IMR-90 (cell line): ENCODE measurements at regions not wholly inside any gene's neighbourhood (a gene's known extent, or its start where the extent isn't known, plus 50 kb on each side); places are given as distances from the start of the nearest gene placed in this dataset.

ENCODE experiments used
- ATAC-seq: fragments of 200-7000 bp; cut with Tn5 transposase; 2 replicates; pipeline ENCODE4 v1.9.1; 2020; ENCODE audit warnings: low read depth, mild to moderate bottlenecking, moderate library complexity
- BruUV-seq: library from RNA; stranded (reverse); fragments of 400-500 nt; replicated peaks from 2 replicates; lab custom pipeline; 2021; lab: Mats Ljungman, UMichigan
- CTCF ChIA-PET: fragments of 300-600 bp; formaldehyde crosslinking; extraction: SDS; loops from one replicate; lab custom pipeline; 2021; ENCODE audit warnings: antibody characterized with exemption; lab: Yijun Ruan, JAX
- POLR2A ChIA-PET: fragments of 300-600 bp; sonication (Branson Sonifier 250); formaldehyde crosslinking; loops from one replicate; lab custom pipeline; 2022; ENCODE audit warnings: antibody characterized with exemption; ENCODE audit not compliant: unreplicated experiment; lab: Charles Lee
- DNase-seq: peaks from one replicate; pipeline ENCODE4 v3.0.0; 2013
- H2AFZ ChIP-seq: replicated peaks from 2 replicates; pipeline ENCODE3; 2013; ENCODE audit warnings: low read length, mild to moderate bottlenecking; ENCODE audit not compliant: poor library complexity
- H2AK5ac ChIP-seq: 2 replicates; pipeline ENCODE4 v1.6.1; 2013; ENCODE audit warnings: low read depth, low read length, inconsistent platforms
- H2AK9ac ChIP-seq: replicated peaks from 2 replicates; pipeline ENCODE3; 2013; ENCODE audit warnings: mild to moderate bottlenecking, low read depth, low read length, moderate library complexity; ENCODE audit not compliant: poor library complexity
- H2BK120ac ChIP-seq: 2 replicates; pipeline ENCODE4 v1.6.1; 2013; ENCODE audit warnings: low read depth, low read length, inconsistent platforms
- H2BK15ac ChIP-seq: 3 replicates; pipeline ENCODE4 v1.6.1; 2013; ENCODE audit warnings: low read depth, low read length, inconsistent platforms
- H2BK20ac ChIP-seq: 2 replicates; pipeline ENCODE4 v1.6.1; 2013; ENCODE audit warnings: low read depth, mild to moderate bottlenecking, inconsistent platforms, low read length, moderate library complexity
- H2BK5ac ChIP-seq: 2 replicates; pipeline ENCODE4 v1.6.1; 2013; ENCODE audit warnings: mild to moderate bottlenecking, low read depth, low read length, inconsistent platforms; ENCODE audit not compliant: poor library complexity, severe bottlenecking
- H3K14ac ChIP-seq: replicated peaks from 2 replicates; pipeline ENCODE4 v1.6.1; 2013; ENCODE audit warnings: low read depth, low read length, inconsistent platforms
- H3K18ac ChIP-seq: 2 replicates; pipeline ENCODE4 v1.6.1; 2013; ENCODE audit warnings: low read depth, low read length, control low read depth
- H3K23ac ChIP-seq: 2 replicates; pipeline ENCODE4 v1.6.1; 2013; ENCODE audit warnings: low read depth, low read length, inconsistent platforms
- H3K27ac ChIP-seq: 2 replicates; pipeline ENCODE4 v1.5.1; 2013; ENCODE audit warnings: mild to moderate bottlenecking, control low read depth, low read length; ENCODE audit not compliant: insufficient read depth
- H3K27me3 ChIP-seq: 2 replicates; pipeline ENCODE4 v1.6.1; 2013; ENCODE audit warnings: low read length; ENCODE audit not compliant: control insufficient read depth, insufficient read depth
- H3K36me3 ChIP-seq: 2 replicates; pipeline ENCODE4 v1.6.1; 2013; ENCODE audit warnings: low read length, mixed read lengths; ENCODE audit not compliant: control insufficient read depth, insufficient read depth
- H3K4ac ChIP-seq: 2 replicates; pipeline ENCODE4 v1.6.1; 2013; ENCODE audit warnings: low read depth, low read length, inconsistent platforms
- H3K4me1 ChIP-seq: 2 replicates; pipeline ENCODE4 v1.6.1; 2013; ENCODE audit warnings: low read length, mixed read lengths; ENCODE audit not compliant: control insufficient read depth, insufficient read depth
- H3K4me2 ChIP-seq: 2 replicates; pipeline ENCODE4 v1.6.1; 2013; ENCODE audit warnings: low read depth, mild to moderate bottlenecking, control low read depth, low read length, moderate library complexity
- H3K4me3 ChIP-seq: 2 replicates; pipeline ENCODE4 v1.5.1; 2013; ENCODE audit warnings: low read depth, mild to moderate bottlenecking, control low read depth, low read length, moderate library complexity; ENCODE audit not compliant: insufficient read depth
- H3K56ac ChIP-seq: 2 replicates; pipeline ENCODE4 v1.6.1; 2013; ENCODE audit warnings: low read length, inconsistent platforms; ENCODE audit not compliant: insufficient read depth; ENCODE audit errors: extremely low read depth
- H3K79me1 ChIP-seq, 2 experiments: 2 replicates each; pipeline ENCODE4 v1.6.1; 2013; ENCODE audit warnings: low read length in 2 of 2, inconsistent platforms in 1 of 2, low read depth in 1 of 2
- H3K9ac ChIP-seq: 2 replicates; pipeline ENCODE4 v1.6.1; 2013; ENCODE audit warnings: low read depth, low read length, control low read depth
- H3K9me1 ChIP-seq: 2 replicates; pipeline ENCODE4 v1.6.1; 2013; ENCODE audit warnings: low read length, inconsistent platforms; ENCODE audit not compliant: insufficient read depth
- H3K9me3 ChIP-seq: 2 replicates; pipeline ENCODE4 v1.6.1; 2013; ENCODE audit warnings: low read length; ENCODE audit not compliant: control insufficient read depth, insufficient read depth
- H4K20me1 ChIP-seq: 2 replicates; pipeline ENCODE4 v1.6.1; 2013; ENCODE audit warnings: low read length, inconsistent platforms; ENCODE audit not compliant: insufficient read depth
- H4K5ac ChIP-seq: 2 replicates; pipeline ENCODE4 v1.6.1; 2013; ENCODE audit warnings: mild to moderate bottlenecking, low read depth, low read length, control low read depth
- H4K8ac ChIP-seq, 2 experiments: 2 replicates each; pipeline ENCODE4 v1.6.1; 2013; ENCODE audit warnings: low read depth in 2 of 2, low read length in 2 of 2, control low read depth in 1 of 2, inconsistent platforms in 1 of 2
- H4K91ac ChIP-seq: 2 replicates; pipeline ENCODE4 v1.6.1; 2013; ENCODE audit warnings: low read depth, low read length, inconsistent platforms; ENCODE audit not compliant: insufficient read depth
- MAZ ChIP-seq: IDR thresholded peaks from 2 replicates; pipeline ENCODE4 v1.6.1; 2012; ENCODE audit warnings: low read depth, mild to moderate bottlenecking, low read length, improper control_type of control experiment, moderate library complexity, borderline replicate concordance
- RAD21 ChIP-seq: IDR thresholded peaks from 2 replicates; pipeline ENCODE4 v1.6.1; 2012; ENCODE audit warnings: low read length, improper control_type of control experiment
- RFX5 ChIP-seq: IDR thresholded peaks from 2 replicates; pipeline ENCODE4 v1.8.0; 2012; ENCODE audit warnings: low read depth, mild to moderate bottlenecking, low read length, moderate library complexity
- USF2 ChIP-seq: fragments of 150-350 bp; IDR thresholded peaks from 2 replicates; pipeline ENCODE4 v1.6.1; 2017; ENCODE audit warnings: mild to moderate bottlenecking, antibody characterized with exemption, low read length, low read depth
- WGBS, 2 experiments: methylation state at CpG; one replicate each; pipeline versions ENCODE4 v1.1.5 to v1.1.7; 2013; ENCODE audit warnings: missing lambda C conversion rate in 2 of 2; ENCODE audit not compliant: insufficient read length in 1 of 2; ENCODE audit errors: extremely low coverage in 2 of 2; 5-methylcytosine and 5-hydroxymethylcytosine counted together
- dilution Hi-C: fragments of 300-500 bp; cut with HindIII; formaldehyde crosslinking; loops from one replicate; pipeline ENCODE4 v1.14.3; 2018; ENCODE audit warnings: low sequenced_read_pairs; ENCODE audit not compliant: unreplicated experiment
- in situ Hi-C: fragments of 300-500 bp; cut with MboI; formaldehyde crosslinking; loops from 3 replicates; pipeline ENCODE4 v1.14.3; 2019; ENCODE audit warnings: low sequenced_read_pairs, inconsistent platforms, mixed read lengths
- intact Hi-C: fragments of 100-400 bp; cut with micrococcal nuclease; formaldehyde crosslinking; loops from 2 replicates; pipeline ENCODE4 v1.10.0; 2022

DNA sequence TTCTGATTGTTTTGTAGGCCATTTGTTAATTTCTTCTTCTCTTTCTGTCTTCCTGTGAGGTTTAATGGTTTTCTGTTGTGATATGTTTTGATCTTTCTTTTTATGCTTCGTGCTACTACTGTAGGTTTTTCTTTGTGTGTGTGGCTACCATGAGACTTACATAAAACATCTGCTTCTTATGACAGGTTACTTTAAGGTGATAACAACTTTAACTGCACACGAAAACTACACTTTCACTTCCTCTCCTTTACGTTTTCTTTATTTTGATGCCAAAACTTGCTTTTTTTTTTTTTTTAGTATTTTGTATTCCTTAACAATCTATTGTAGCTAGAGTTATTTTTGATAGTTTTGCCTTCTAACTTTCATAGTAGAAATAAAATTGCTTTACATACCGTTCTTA is 691.3 kb downstream of the TSN start:
- no peak overlapping the region for H2AFZ ChIP-seq
- H3K9me3 ChIP-seq: no peaks in the 10 kb centered on the region; the same call in 1 of the 2 replicates
- no peak overlapping the region for H3K18ac ChIP-seq
- no peak overlapping the region for H2BK15ac ChIP-seq
- H3K4me3 ChIP-seq: no peak overlapping the region
- H3K27ac ChIP-seq: no peak overlapping the region
- H3K9ac ChIP-seq: no peak overlapping the region
- no peak overlapping the region for H2AK9ac ChIP-seq
- no peak overlapping the region for H3K4ac ChIP-seq
- no peaks in the 10 kb centered on the region for H3K27me3 ChIP-seq
- H4K91ac ChIP-seq: no peak overlapping the region
- H3K23ac ChIP-seq: no peak overlapping the region
- H2BK5ac ChIP-seq: no peak overlapping the region
- no peak overlapping the region for H3K4me2 ChIP-seq
- no peaks in the 10 kb centered on the region for H3K9me1 ChIP-seq
- no peak overlapping the region for H3K14ac ChIP-seq
- ChIA-PET CTCF (no interaction called here), POLR2A (no interaction called here)
- WGBS, 2 experiments: no CpG with 5 or more reads among the region's 4 CpGs
- intact Hi-C loops (no loop called here), dilution Hi-C loops (no loop called here), in situ Hi-C loops (no loop called here)
- H3K56ac ChIP-seq: no peak overlapping the region
- H2BK20ac ChIP-seq: no peak overlapping the region
- H4K8ac ChIP-seq: no peak overlapping the region
- H3K4me1 ChIP-seq: no peaks in the 10 kb centered on the region
- ATAC-seq: no peak
- TF ChIP-seq RFX5 (no peak), MAZ (no peak), USF2 (no peak), RAD21 (no peak)
- H3K79me1 ChIP-seq: no peaks in the 10 kb centered on the region
- no peaks in the 10 kb centered on the region for H4K20me1 ChIP-seq
- H2BK120ac ChIP-seq: no peak overlapping the region
- DNase-seq: no peak
- H4K5ac ChIP-seq: no peak overlapping the region
- BruUV-seq: no TSS peak
- no peaks in the 10 kb centered on the region for H3K36me3 ChIP-seq
- no peak overlapping the region for H2AK5ac ChIP-seq
